B cell (primary cell): ENCODE measurements at regions not wholly inside any gene's neighbourhood (a gene's known extent, or its start where the extent isn't known, plus 50 kb on each side); places are given as distances from the start of the nearest gene placed in this dataset.

Experiments used
- ATAC-seq: fragments of 200-7000 bp; cut with Tn5 transposase; one replicate; pipeline ENCODE4 v1.10.0; 2021; ENCODE audit warnings: low read depth, mild to moderate bottlenecking, moderate number of reproducible peaks, moderate library complexity
- CTCF ChIA-PET: fragments of 350-600 bp; sonication (Branson Sonifier 250); formaldehyde crosslinking; loops from one replicate; lab custom pipeline; 2021; ENCODE audit warnings: antibody characterized with exemption, inconsistent platforms; lab: Charles Lee
- POLR2A ChIA-PET: fragments of 350-600 bp; sonication (Branson Sonifier 250); formaldehyde crosslinking; loops from one replicate; lab custom pipeline; 2021; ENCODE audit warnings: antibody characterized with exemption; lab: Charles Lee
- DNase-seq: peaks from one replicate; pipeline ENCODE4 v3.0.0; 2013
- H2AFZ ChIP-seq: 2 replicates; pipeline ENCODE4 v1.6.1; 2012; ENCODE audit warnings: mild to moderate bottlenecking, low read depth, low read length; ENCODE audit not compliant: insufficient read depth, poor library complexity, severe bottlenecking
- H3K27ac ChIP-seq, 2 donors: 1 replicate in 1 of 2; 2 replicates in 1 of 2; pipeline ENCODE4 v1.5.1; 2012 to 2013; ENCODE audit warnings: low read length in 2 of 2, mild to moderate bottlenecking in 2 of 2, moderate library complexity in 1 of 2
- H3K27me3 ChIP-seq, 4 experiments: fragments of 200-600 bp in 1 of 4; sonication (generic) in 1 of 4; replicated peaks in 1 of 4; 1 replicate in 2 of 4; 2 replicates in 2 of 4; pipeline versions ENCODE4 v1.6.1 to v1.7.0; 2013 to 2016; ENCODE audit warnings: low read length in 3 of 4, mild to moderate bottlenecking in 2 of 4, mixed read lengths in 1 of 4, moderate library complexity in 1 of 4; ENCODE audit not compliant: insufficient read depth in 4 of 4, control insufficient read depth in 3 of 4; ENCODE audit errors: control extremely low read depth in 1 of 4
- H3K36me3 ChIP-seq, 2 experiments: replicated peaks in 1 of 2; 1 replicate in 1 of 2; 2 replicates in 1 of 2; pipeline versions ENCODE4 v1.6.1 to v1.7.1; 2013; ENCODE audit warnings: low read length in 1 of 2; ENCODE audit not compliant: insufficient read depth in 2 of 2, control insufficient read depth in 1 of 2; ENCODE audit errors: control extremely low read depth in 1 of 2, extremely low read depth in 1 of 2
- H3K4me1 ChIP-seq, 2 donors: fragments of 200-600 bp in 1 of 2; sonication (generic) in 1 of 2; 1 replicate in 1 of 2; 2 replicates in 1 of 2; pipeline versions ENCODE4 v1.5.1 to v1.6.1; 2013 to 2017; ENCODE audit warnings: low read length in 2 of 2; ENCODE audit not compliant: control insufficient read depth in 2 of 2, insufficient read depth in 2 of 2
- H3K4me2 ChIP-seq: replicated peaks from 2 replicates; pipeline ENCODE3; 2012; ENCODE audit warnings: mild to moderate bottlenecking, low read depth, low read length; ENCODE audit not compliant: poor library complexity, severe bottlenecking
- H3K4me3 ChIP-seq, 5 experiments: fragments of 200-600 bp in 1 of 5; sonication (generic) in 1 of 5; 1 replicate in 3 of 5; 2 replicates in 2 of 5; pipeline versions ENCODE4 v1.5.1 to v1.7.0; 2011 to 2016; ENCODE audit warnings: low read length in 4 of 5, mild to moderate bottlenecking in 4 of 5, low read depth in 2 of 5, control low read depth in 1 of 5, moderate library complexity in 1 of 5; ENCODE audit not compliant: insufficient read depth in 1 of 5; ENCODE audit errors: control extremely low read depth in 1 of 5, extremely low read depth in 1 of 5
- H3K79me2 ChIP-seq: fragments of 200-600 bp; sonication (generic); one replicate; pipeline ENCODE4 v1.6.0; 2016; ENCODE audit warnings: low read length; ENCODE audit not compliant: control insufficient read depth, insufficient read depth
- H3K9ac ChIP-seq: fragments of 200-600 bp; sonication (generic); 2 replicates; pipeline ENCODE4 v1.6.1; 2017; ENCODE audit warnings: mild to moderate bottlenecking, low read length, moderate library complexity
- H3K9me3 ChIP-seq, 3 donors: one replicate each; pipeline versions ENCODE4 v1.6.1 to v1.7.1; 2013; ENCODE audit warnings: low read length in 2 of 3; ENCODE audit not compliant: control insufficient read depth in 2 of 3, insufficient read depth in 1 of 3; ENCODE audit errors: control extremely low read depth in 1 of 3
- H4K20me1 ChIP-seq: 2 replicates; pipeline ENCODE4 v1.6.0; 2012; ENCODE audit warnings: mild to moderate bottlenecking, low read length; ENCODE audit not compliant: insufficient read depth, control insufficient read depth, poor library complexity, severe bottlenecking
- H3K27ac Mint-ChIP-seq: one replicate; pipeline ENCODE4 v1.8.0; 2021; ENCODE audit warnings: mixed read lengths
- H3K27me3 Mint-ChIP-seq: one replicate; pipeline ENCODE4 v1.8.0; 2021; ENCODE audit warnings: mixed read lengths
- H3K4me1 Mint-ChIP-seq: one replicate; pipeline ENCODE4 v1.8.0; 2021; ENCODE audit warnings: mixed read lengths
- H3K4me3 Mint-ChIP-seq: one replicate; pipeline ENCODE4 v1.8.0; 2021; ENCODE audit warnings: mixed read lengths
- H3K9me3 Mint-ChIP-seq: one replicate; pipeline ENCODE4 v1.8.0; 2022; ENCODE audit warnings: mixed read lengths; ENCODE audit not compliant: insufficient read depth
- EZH2 ChIP-seq: IDR thresholded peaks from 2 replicates; pipeline ENCODE4 v1.6.1; 2012; ENCODE audit warnings: borderline replicate concordance, low read depth, mild to moderate bottlenecking, moderate library complexity, low read length; ENCODE audit not compliant: insufficient read depth, poor library complexity, severe bottlenecking
- WGBS: methylation state at CpG from one replicate; pipeline ENCODE4 v1.1.5; 2013; ENCODE audit warnings: missing lambda C conversion rate; ENCODE audit not compliant: insufficient coverage; 5-methylcytosine and 5-hydroxymethylcytosine counted together
- intact Hi-C: fragments of 100-400 bp; cut with micrococcal nuclease; formaldehyde crosslinking; loops from one replicate; pipeline ENCODE4 v1.10.0; 2022
- TF ChIP-seq, protein P1 (sequence below): fragments of 200-600 bp; IDR thresholded peaks from one replicate; pipeline ENCODE4 v1.8.0; 2022; ENCODE audit warnings: antibody characterized with exemption, mild to moderate bottlenecking

- intact Hi-C loops: no loop called here
- Histone ChIP-seq H3K4me3 (no peak overlapping the region), H3K9me3 (peaks cover 0 to 4% (median 0%) of the 10 kb centered on the region in 3 donors), H3K27ac (no peak overlapping the region), H3K79me2 (no peaks in the 10 kb centered on the region), H3K27me3 (no peaks in the 10 kb centered on the region), H2AFZ (no peak overlapping the region), H4K20me1 (no peaks in the 10 kb centered on the region), H3K4me1 (no peaks in the 10 kb centered on the region), H3K36me3 (no peaks in the 10 kb centered on the region), H3K9ac (no peak overlapping the region), H3K4me2 (no peak overlapping the region)
- Mint-ChIP-seq H3K9me3 (no peaks in the 10 kb centered on the region), H3K4me3 (no peak overlapping the region), H3K4me1 (no peaks in the 10 kb centered on the region), H3K27me3 (no peaks in the 10 kb centered on the region), H3K27ac (no peak overlapping the region)
- TF ChIP-seq EZH2: no peak
- TF ChIP-seq, protein P1, sequence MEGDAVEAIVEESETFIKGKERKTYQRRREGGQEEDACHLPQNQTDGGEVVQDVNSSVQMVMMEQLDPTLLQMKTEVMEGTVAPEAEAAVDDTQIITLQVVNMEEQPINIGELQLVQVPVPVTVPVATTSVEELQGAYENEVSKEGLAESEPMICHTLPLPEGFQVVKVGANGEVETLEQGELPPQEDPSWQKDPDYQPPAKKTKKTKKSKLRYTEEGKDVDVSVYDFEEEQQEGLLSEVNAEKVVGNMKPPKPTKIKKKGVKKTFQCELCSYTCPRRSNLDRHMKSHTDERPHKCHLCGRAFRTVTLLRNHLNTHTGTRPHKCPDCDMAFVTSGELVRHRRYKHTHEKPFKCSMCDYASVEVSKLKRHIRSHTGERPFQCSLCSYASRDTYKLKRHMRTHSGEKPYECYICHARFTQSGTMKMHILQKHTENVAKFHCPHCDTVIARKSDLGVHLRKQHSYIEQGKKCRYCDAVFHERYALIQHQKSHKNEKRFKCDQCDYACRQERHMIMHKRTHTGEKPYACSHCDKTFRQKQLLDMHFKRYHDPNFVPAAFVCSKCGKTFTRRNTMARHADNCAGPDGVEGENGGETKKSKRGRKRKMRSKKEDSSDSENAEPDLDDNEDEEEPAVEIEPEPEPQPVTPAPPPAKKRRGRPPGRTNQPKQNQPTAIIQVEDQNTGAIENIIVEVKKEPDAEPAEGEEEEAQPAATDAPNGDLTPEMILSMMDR: no peak
- ChIA-PET POLR2A (no interaction called here), CTCF (no interaction called here)
- DNase-seq (no peak), ATAC-seq (no peak)
- 100% methylated on average over 1 of the region's 3 CpGs for WGBS
These were observed 143.2 kb upstream of the RND3 start for GRCh38 chr2:150630587-150631235.

- POLR2A ChIA-PET: no interaction called here
- no peak for ATAC-seq
- TF ChIP-seq, protein P1: no peak
- TF ChIP-seq EZH2: no peak
These were observed 140.1 kb upstream of the RND3 start for GRCh38 chr2:150627526-150627925.

More at GRCh38 chr2:150627526-150627925, 140.1 kb upstream of the RND3 start:
- Histone ChIP-seq H3K9ac (no peak overlapping the region), H3K4me3 (no peak overlapping the region), H3K36me3 (no peaks in the 10 kb centered on the region), H4K20me1 (no peaks in the 10 kb centered on the region), H3K4me2 (no peak overlapping the region), H2AFZ (no peak overlapping the region), H3K27me3 (no peaks in the 10 kb centered on the region), H3K4me1 (no peaks in the 10 kb centered on the region), H3K79me2 (no peaks in the 10 kb centered on the region), H3K27ac (no peak overlapping the region), H3K9me3 (peaks cover 0 to 4% (median 0%) of the 10 kb centered on the region in 3 donors)
- H3K27ac Mint-ChIP-seq: no peak overlapping the region
- H3K27me3 Mint-ChIP-seq: no peaks in the 10 kb centered on the region
- no peak overlapping the region for H3K4me3 Mint-ChIP-seq
- H3K4me1 Mint-ChIP-seq: no peaks in the 10 kb centered on the region
- intact Hi-C loops: no loop called here
- CTCF ChIA-PET: no interaction called here
- H3K9me3 Mint-ChIP-seq: no peaks in the 10 kb centered on the region
- no peak for DNase-seq
